HG02840 (cell line): ENCODE measurements at regions not wholly inside any gene's neighbourhood (a gene's known extent, or its start where the extent isn't known, plus 50 kb on each side); places are given as distances from the start of the nearest gene placed in this dataset.
"Not testable (repeated sequence)": the region's sequence is repeated elsewhere in the genome, so short reads cannot be mapped to it uniquely, and the experiment has no call there.

Experiments used
- ATAC-seq: cut with Tn5 transposase; IDR thresholded peaks from one replicate; pipeline ENCODE4 v1.9.1; 2021; ENCODE audit warnings: mild to moderate bottlenecking, moderate library complexity, moderate number of reproducible peaks; ENCODE audit not compliant: unreplicated experiment, low FRiP score

DNA sequence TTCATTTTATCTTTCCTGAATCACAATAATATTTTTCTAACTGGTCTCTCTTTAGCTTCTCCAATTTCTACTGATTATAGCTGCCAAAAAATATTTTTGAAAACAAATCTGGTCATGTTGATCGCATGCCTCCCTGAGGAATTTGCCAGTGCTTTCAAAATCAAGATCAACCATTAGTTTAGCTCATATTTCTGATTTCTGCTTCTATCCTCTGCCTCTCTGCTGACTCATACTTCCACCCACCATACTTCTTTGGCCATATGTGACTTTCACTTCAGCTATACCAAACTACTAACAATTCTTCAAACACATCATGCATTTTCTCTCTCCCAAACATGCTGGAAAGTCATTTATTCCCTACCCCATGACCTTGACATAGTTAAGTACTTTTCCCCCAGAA is 636.5 kb downstream of the TLE1 start:
- ATAC-seq, result no peak

DNA sequence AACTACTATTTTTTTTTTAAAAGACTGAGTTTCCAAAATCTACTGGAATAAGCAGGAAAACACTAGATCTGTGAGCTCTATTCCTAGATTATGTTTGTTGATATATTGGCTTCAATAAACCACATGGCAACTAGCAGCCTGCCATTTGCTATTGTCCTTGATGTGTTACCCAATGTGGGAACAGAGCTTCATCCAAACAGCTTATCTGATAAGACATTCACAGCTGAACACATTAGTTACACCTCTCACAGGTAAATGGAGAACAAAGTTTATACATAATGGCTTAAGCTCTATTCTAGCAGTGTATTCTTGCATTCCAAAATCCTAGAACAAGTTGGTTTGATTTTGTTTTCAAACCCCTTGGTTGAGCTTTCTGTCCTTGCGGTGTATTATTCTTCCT is 642.1 kb downstream of the TLE1 start:
- no peak for ATAC-seq

DNA sequence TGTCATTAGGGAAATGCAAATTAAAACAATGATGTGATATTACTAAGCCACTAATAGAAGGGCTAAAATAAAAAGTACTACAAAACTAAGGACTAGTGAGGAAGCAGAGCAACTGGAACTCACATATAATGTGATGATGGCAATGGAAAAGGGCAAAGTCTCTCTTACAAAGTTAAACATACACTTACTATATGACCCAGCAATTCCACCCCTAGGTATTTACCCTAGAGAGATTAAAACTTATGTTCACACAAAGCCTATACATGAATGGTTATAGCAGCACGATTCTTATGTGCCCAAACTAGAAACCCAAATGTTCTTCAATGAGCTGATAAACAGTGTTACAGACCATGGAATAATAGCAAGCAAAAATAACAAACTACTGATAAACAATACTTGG is 643.7 kb downstream of the TLE1 start:
- ATAC-seq, result no peak

DNA sequence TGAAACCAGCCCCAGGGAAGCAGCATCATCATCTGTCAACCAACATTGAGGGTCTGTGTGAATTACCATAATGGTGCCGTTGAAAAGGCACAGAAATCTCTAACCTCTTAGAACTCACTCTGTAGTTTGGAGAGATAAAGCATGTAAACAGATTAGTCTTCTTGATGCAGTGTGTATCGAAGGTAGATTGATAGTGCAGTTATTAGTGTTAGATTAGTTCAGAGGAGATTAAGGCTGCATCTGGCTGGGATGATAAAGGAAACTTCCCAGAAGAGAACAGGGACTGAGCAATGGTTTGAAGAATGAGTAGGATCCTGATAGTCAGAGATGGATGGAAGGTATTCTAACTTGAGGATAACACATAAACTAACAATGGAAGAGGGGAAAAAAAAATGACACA is 651.5 kb downstream of the TLE1 start:
- ATAC-seq, result no peak

DNA sequence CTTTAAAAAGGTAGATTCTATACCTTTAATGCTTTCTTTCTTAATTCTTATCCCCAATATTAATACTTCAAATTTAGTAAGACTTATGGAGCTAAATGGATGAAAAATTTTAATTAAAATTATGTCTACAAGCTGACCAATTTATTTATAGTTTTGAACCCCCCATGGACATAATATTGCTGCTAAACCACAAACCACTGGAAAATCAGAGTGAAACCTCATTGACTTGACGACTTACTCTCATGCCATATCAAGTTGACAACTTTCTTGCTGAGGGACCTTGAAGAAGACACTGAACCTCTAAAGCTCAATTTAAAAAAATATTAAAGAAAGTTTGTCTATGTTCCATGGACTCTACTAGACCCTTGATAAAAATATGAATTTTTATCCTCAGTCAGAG is 653.7 kb downstream of the TLE1 start:
- ATAC-seq, result no peak

DNA sequence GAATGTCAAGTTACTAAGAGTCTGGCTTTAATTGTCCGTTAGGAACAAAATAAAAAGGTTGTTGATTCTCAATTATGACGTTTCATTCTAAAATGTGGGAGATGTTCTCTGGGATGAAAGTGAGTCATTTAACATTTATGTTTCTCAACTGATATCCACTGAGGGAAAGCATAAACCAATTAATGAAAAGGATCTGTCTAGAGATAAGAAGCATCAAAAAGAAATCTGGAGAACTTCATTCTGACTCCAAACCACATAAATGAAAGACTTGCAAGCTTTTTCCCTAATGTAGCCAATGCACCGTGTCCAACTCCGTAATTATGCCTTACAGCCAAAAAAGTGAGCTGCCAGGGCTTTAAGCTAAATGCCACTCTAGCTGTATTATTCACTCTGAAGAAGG is 654.2 kb downstream of the TLE1 start:
- ATAC-seq, result no peak

DNA sequence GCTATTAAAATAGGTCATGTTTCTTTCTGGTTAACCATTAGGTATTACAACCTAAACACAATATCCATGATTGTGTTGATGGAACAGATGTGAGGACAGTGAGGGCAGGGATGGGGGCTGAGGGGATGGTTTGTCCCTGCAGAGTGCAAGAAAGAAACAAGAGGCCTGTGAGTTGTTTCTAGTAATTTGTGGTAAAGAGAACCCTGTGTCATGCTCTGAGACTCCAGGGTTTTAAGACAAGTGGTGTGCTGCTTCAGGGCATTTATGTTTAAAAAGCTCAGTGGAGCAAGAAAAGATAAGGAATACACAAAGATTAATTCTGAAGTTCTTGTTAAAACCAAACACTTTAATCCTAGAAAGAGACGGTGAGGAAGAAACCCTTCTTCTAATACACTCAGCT is 656.5 kb downstream of the TLE1 start:
- no peak for ATAC-seq

DNA sequence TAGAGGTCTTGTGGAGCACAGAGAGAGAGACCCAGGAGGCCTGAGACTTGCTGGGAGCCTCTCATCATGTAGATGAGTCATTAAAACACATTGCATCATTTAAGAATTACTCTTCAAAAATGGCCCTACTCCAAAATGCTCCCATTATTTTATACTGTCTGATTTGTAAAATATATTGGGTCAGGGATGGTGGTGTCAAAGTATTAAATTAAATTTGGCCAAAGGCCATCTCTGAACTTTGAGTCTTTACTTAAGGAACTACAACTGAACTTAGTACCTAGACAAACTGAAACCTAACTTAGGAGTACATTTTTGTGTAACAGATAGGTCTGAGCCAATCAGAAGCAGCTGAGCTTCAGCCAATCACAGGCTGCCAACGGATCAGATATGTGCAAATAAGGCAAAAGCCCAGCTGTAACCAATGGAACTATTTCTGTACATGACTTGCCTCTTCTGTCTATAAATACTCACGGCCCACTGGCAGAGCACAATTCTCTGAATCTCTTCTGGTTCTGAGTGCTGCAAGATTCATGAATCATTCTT is 657.2 kb downstream of the TLE1 start:
- ATAC-seq, result no peak

DNA sequence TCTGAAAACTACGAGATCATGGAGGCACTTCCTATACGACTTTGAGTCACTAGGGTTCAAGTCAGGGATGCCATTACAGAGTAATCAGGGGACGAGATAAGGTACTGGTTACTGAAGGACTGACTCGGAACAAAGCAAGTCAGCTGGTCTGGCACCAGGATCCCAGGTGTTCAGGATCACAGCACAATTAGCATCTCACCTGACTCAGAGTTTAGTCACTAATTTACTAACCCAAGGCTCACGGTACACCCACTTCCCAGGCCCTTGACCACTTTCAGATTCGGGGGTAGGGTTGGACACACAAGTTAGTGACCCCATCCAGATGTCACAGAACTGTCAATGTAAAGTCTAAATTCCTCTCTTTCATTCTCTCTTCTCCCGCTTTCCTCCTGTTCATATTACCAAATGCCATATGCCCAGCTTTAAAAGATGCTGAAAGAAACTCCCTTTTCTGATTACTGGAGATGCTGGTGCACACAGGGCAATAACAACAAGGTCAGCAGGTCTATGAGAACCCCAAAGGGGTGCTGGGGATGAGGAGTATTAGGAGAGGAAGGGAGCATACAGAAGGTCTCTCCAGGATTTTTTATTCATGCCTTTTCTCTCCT is 657.8 kb downstream of the TLE1 start:
- no peak for ATAC-seq

DNA sequence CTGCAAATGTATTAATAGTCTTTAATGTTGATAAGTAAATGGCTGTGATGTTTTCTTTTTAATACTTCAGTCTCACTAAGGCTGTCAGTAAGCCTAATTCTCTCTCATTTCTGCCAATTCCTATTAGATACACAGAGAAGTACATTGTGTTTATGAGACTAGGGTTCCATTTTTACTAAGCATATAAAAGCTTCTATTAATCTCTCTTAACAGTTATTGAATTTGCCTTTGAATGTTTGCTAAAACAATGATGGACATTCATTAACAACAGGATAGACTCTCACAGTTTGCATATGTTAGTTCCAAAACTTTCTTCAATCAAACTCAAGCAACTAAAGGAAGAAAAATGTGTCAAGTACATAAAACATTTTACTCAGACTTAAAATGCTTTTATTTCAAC is 659.3 kb downstream of the TLE1 start:
- no peak for ATAC-seq

DNA sequence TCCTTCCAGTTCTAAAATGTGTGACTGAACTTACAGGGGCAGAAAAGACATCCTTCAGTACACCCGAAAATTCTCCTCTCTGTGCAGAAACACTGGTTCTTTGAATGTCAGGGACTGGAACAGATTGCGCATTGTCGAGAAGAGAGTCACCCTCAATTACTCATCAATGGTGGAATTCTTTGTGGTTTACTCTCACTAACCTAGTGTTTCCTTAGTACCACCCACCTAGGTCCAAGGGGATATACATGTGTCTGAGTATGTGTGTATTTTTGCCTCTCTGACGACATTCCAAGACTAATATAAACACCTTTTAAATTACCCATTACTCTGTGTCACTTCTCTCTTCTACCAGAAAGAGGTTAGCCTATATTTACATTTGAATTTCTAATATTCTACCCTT is 660.8 kb downstream of the TLE1 start:
- ATAC-seq, result no peak

DNA sequence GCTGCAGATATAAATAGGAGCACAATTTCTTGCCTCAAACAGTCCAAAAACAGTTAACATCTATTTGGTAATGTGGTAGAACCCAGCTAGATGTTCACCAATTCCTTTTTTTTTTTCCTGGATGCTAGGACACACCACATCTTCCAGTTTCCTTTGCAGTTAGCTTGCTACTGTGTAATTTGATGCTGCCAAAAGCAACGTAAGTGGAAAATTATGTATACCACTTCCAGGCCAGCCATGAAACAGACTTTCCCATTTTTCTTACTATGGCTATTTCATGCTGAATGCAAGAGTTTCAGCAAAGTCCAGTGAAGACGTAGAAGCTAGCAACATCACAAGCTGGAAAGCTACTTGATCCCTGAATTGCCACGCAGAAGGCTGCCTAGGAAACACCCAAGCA is 667.2 kb downstream of the TLE1 start:
- ATAC-seq, result no peak

DNA sequence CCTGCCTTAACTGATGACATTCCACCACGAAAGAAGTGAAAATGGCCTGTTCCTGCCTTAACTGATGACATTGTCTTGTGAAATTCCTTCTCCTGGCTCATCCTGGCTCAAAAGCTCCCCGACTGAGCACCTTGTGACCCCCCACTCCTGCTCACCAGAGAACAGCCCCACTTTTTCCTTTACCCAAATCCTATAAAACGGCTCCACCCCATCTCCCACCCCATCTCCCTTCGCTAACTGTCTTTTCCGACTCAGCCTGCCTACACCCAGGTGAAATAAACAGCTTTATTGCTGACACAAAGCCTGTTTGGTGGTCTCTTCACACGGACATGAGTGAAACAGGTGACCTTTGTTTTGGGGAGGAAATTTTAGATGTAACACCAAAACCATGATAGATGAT is 674.4 kb downstream of the TLE1 start:
- not testable (repeated sequence) for ATAC-seq

DNA sequence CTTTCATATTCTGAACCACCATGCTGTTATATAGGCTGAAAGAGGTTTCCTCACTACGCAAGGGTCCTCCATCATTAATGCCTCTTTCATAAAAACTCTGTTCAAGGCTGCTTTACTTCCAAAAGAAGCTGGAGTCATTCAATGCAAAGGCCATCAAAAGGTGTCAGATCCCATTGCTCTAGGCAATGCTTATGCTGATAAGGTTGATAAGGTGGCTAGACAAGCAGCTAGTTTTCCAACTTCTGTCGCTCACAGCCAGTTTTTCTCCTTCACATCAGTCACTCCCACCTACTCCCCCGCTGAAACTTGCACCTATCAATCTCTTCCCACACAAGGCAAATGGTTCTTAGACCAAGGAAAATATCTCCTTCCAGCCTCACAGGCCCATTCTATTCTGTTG is 676.2 kb downstream of the TLE1 start:
- not testable (repeated sequence) for ATAC-seq

DNA sequence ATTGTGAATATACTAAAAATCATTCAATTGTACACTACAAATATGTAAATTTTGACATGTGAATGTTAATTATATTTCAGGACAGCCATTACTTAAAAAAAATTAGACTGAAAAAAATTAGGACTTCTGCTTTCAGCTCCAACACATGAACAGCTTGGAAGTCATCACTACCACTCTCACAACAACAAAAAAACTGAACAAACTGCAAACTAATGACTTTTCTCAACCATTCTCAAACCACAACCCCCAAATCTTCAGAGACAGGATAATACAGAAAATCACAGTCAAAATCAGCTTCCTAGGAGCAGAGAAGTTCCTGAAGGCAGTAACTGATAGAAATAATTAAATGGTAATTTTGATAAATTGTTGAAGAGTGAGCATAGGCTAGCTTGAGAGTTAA is 686.4 kb downstream of the TLE1 start:
- ATAC-seq, result no peak

DNA sequence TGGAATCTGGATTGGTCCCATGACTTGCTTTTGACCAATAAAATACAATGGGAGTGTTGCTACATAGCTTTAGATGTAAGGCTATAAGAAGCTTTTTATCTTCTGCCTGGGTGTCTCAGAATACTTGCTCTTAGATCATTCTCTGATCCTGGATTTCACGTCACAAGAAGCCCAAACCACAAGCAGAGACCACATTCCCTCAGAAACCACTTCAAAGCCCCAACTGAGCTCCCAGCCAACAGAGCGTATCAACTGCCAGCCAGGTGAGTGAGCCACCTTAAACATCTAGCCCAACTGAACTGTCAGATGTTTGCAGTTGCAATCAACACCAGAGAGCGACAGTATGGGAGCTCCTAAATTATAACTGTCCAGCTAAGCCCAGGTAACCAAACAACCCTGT is 687.1 kb downstream of the TLE1 start:
- no peak for ATAC-seq

DNA sequence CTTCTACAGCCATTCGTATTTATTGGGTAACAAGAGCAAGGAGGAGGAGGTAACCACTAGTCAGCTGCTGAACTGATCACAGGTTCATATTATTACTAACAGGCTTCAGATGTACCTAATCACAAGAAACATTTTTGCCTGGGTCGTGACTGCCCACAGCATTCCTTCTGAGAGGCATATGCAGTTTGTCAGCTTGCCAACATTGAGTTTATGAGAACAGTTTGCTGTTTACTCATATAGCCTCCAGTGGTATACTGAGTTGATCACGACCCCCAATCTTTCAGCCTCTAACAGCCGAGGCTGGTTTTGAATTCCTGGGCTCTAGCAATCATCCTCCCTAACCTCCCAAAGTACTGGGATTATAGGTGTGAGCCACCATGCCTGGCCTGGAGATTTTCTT is 693.6 kb downstream of the TLE1 start:
- ATAC-seq, result no peak

DNA sequence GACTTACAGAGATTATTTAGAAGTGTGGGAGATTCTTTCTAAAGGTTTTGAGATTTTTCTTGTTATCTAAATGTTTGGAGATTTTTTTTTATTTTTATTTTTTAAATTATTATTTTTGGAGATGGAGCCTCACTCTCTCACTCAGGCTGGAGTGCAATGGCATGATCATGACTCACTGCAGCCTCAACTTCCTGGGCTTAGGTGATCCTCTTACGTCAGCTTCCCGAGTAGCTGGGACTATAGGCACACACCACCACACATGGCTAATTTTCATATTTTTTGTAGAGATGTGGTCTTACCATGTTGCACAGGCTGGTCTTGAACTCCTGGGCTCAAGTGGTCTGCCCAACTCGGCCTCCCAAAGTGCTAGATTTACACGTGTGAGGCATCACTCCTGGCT is 694.5 kb downstream of the TLE1 start:
- no peak for ATAC-seq

DNA sequence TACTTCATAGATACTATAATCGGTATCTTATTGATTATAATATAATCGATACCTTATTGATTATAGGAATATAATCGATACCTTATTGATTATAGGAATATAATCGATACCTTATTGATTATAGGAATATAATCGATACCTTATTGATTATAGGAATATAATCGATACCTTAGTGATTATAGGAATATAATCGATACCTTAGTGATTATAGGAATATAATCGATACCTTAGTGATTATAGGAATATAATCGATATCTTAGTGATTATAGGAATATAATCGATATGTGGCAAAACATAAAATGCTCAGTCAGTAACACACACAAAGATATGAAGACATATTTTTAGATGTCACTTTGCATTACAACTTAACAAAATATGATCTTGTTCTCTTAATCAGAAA is 703.8 kb downstream of the TLE1 start:
- ATAC-seq, result not testable (repeated sequence)

DNA sequence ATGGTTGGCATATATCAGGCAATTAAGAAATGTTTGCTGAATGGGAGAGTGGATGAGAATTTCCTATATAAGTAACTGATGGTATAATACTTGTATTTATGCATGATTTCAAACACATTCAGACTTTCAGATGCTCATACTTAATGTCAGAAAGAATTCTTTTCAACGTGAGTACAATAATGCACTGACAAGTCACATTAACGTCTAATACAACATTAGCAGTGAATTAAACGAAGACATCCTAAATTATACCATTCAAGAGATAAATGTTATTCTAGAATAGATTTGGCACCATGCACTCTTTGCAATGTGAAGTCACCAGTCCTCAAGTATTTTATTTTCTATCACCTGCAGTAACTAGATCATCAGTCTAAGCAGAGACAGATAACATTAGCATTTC is 712.9 kb downstream of the TLE1 start:
- ATAC-seq, result no peak

DNA sequence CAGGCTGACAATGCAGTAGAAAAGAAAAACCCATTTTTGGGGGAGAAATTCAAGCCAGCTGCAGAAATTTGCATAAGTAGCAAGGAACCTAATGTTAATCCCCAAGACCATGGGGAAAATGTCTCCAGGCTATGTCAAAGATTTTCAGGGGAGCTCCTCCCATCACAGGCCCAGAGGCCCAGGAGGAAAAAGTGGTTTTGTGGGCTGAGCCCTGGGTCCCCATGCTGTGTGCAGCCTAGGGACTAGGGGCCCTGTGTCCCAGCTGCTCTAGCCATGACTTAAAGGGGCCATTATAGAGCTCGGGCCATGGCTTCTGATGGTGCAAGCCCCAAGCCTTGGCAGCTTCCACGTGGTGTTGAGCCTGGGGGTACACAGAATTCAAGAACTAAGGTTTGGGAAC is 719.0 kb downstream of the TLE1 start:
- ATAC-seq, result not testable (repeated sequence)

DNA sequence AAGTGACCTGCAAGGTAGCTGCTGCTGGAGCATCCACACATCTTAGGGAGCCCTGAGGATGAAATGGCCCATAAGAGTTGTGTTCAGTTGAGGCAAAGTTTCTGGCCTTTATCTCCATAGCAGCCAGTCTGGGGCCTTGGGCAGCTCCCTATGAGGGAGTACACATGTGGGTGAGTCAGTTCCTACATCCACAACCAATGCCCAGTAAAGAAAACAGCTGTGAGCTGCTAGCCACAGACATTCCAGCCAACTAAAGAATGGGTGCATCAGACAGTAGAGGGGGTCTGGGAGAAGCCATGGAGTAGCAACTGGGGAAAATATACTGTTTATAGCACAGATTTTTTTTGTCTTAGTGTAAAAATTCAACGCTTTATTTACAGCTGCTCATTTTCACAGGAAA is 720.7 kb downstream of the TLE1 start:
- ATAC-seq, result no peak

DNA sequence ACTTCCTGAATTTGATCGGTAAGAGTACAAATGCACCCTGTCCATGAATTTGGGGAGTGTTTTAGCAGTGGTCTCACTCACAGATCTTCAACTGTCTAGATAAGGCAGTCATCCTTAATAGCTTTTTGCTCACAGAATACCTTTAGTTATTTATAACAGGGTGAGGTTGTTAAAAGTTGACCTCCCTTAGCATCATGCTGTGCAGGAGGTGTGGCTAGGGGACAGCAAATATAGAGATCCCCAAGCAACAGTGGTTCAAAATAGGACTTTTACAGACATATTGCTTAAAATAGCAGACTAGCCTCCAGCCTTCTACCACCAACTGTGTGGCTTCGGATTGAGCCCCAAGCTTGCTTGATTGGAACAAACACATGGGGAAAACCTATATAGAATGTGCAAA is 724.4 kb downstream of the TLE1 start:
- ATAC-seq, result no peak
